Caco-2 (cell line): ENCODE measurements at regions not wholly inside any gene's neighbourhood (a gene's known extent, or its start where the extent isn't known, plus 50 kb on each side); places are given as distances from the start of the nearest gene placed in this dataset.

Experiments
- BruUV-seq: library from RNA; stranded (reverse); fragments of 400-500 nt; replicated peaks from 2 replicates; lab custom pipeline; 2021; lab: Mats Ljungman, UMichigan
- CTCF ChIA-PET: fragments of 300-600 bp; sonication (Branson Sonifier 250); formaldehyde crosslinking; loops from one replicate; lab custom pipeline; 2022; ENCODE audit warnings: antibody characterized with exemption; lab: Charles Lee
- POLR2A ChIA-PET: fragments of 300-600 bp; sonication (Branson Sonifier 250); formaldehyde crosslinking; loops from one replicate; lab custom pipeline; 2022; ENCODE audit warnings: antibody characterized with exemption; lab: Charles Lee
- DNase-seq, 2 experiments: peaks; one replicate each; pipeline versions ENCODE4 v3.0.0 to v3.0.0-alpha.2; 2020 to 2022
- H3K27me3 ChIP-seq: replicated peaks from 2 replicates; pipeline ENCODE4 v1.6.0; 2011; ENCODE audit warnings: low read length; ENCODE audit not compliant: control insufficient read depth, insufficient read depth
- H3K36me3 ChIP-seq: 2 replicates; pipeline ENCODE4 v1.5.1; 2011; ENCODE audit warnings: low read length; ENCODE audit not compliant: control insufficient read depth, insufficient read depth
- H3K4me1 ChIP-seq: fragments of 250-450 bp; sonication (Bioruptor Pico); 2 replicates; pipeline ENCODE4 v1.5.1; 2020; ENCODE audit warnings: mild to moderate bottlenecking
- H3K4me3 ChIP-seq: 2 replicates; pipeline ENCODE4 v1.5.1; 2011; ENCODE audit warnings: low read depth, mild to moderate bottlenecking, control low read depth, low read length
- H3K9me3 ChIP-seq: fragments of 250-450 bp; sonication (Bioruptor Pico); 2 replicates; pipeline ENCODE4 v1.5.1; 2020; ENCODE audit warnings: mild to moderate bottlenecking, moderate library complexity
- H3K27ac Mint-ChIP-seq: one replicate; pipeline ENCODE4 v1.8.0; 2022; ENCODE audit warnings: mixed read lengths; ENCODE audit not compliant: unreplicated experiment
- H3K27me3 Mint-ChIP-seq: one replicate; pipeline ENCODE4 v1.8.0; 2022; ENCODE audit warnings: mixed read lengths; ENCODE audit not compliant: insufficient read depth, unreplicated experiment
- H3K36me3 Mint-ChIP-seq: one replicate; pipeline ENCODE4 v1.8.0; 2022; ENCODE audit warnings: mild to moderate bottlenecking, mixed read lengths; ENCODE audit not compliant: insufficient read depth, unreplicated experiment
- H3K4me1 Mint-ChIP-seq: one replicate; pipeline ENCODE4 v1.8.0; 2022; ENCODE audit warnings: low read depth, mixed read lengths; ENCODE audit not compliant: unreplicated experiment
- H3K4me3 Mint-ChIP-seq: one replicate; pipeline ENCODE4 v1.8.0; 2022; ENCODE audit warnings: mild to moderate bottlenecking, moderate library complexity, mixed read lengths; ENCODE audit not compliant: unreplicated experiment
- H3K9me3 Mint-ChIP-seq: one replicate; pipeline ENCODE4 v1.8.0; 2022; ENCODE audit warnings: mixed read lengths; ENCODE audit not compliant: unreplicated experiment
- intact Hi-C: fragments of 100-400 bp; cut with micrococcal nuclease; formaldehyde crosslinking; loops from one replicate; pipeline ENCODE4 v1.10.0; 2022; ENCODE audit not compliant: unreplicated experiment
- TF ChIP-seq, protein P1 (sequence below), 2 experiments: fragments of 200-600 bp in 1 of 2; IDR thresholded peaks; 1 replicate in 1 of 2; 2 replicates in 1 of 2; pipeline versions ENCODE4 v1.5.1 to v1.8.0; 2011 to 2022; ENCODE audit warnings: antibody characterized with exemption in 1 of 2, control low read depth in 1 of 2, inconsistent platforms in 1 of 2, low read depth in 1 of 2, low read length in 1 of 2, mild to moderate bottlenecking in 1 of 2, moderate library complexity in 1 of 2; ENCODE audit not compliant: insufficient read depth in 1 of 2, severe bottlenecking in 1 of 2, unreplicated experiment in 1 of 2

- Histone ChIP-seq H3K27me3 (no peaks in the 10 kb centered on the region), H3K4me1 (no peaks in the 10 kb centered on the region), H3K36me3 (no peaks in the 10 kb centered on the region), H3K9me3 (no peaks in the 10 kb centered on the region), H3K4me3 (no peak overlapping the region)
- no peak overlapping the region for H3K27ac Mint-ChIP-seq
- no peaks in the 10 kb centered on the region for H3K4me1 Mint-ChIP-seq
- H3K9me3 Mint-ChIP-seq, result no peaks in the 10 kb centered on the region
- ChIA-PET CTCF (interaction anchor here (4.2 kb wide), 1 partner anchor 390 kb away, joined by 31 read pairs; the partner anchor contains the start of gene EFNB1), POLR2A (no interaction called here)
- peaks cover 2% of the 10 kb centered on the region for H3K27me3 Mint-ChIP-seq
- H3K4me3 Mint-ChIP-seq, result no peak overlapping the region
- BruUV-seq, result no TSS peak
- no peak for DNase-seq
- intact Hi-C loops, result no loop called here
- no peaks in the 10 kb centered on the region for H3K36me3 Mint-ChIP-seq
- TF ChIP-seq, protein P1, sequence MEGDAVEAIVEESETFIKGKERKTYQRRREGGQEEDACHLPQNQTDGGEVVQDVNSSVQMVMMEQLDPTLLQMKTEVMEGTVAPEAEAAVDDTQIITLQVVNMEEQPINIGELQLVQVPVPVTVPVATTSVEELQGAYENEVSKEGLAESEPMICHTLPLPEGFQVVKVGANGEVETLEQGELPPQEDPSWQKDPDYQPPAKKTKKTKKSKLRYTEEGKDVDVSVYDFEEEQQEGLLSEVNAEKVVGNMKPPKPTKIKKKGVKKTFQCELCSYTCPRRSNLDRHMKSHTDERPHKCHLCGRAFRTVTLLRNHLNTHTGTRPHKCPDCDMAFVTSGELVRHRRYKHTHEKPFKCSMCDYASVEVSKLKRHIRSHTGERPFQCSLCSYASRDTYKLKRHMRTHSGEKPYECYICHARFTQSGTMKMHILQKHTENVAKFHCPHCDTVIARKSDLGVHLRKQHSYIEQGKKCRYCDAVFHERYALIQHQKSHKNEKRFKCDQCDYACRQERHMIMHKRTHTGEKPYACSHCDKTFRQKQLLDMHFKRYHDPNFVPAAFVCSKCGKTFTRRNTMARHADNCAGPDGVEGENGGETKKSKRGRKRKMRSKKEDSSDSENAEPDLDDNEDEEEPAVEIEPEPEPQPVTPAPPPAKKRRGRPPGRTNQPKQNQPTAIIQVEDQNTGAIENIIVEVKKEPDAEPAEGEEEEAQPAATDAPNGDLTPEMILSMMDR (IDR thresholded peaks at IDR 0.05; ENCODE audit: insufficient read depth in 1 of 2, low read depth in 1 of 2, low read length in 1 of 2, severe bottlenecking in 1 of 2, unreplicated experiment in 1 of 2), result no peak
These were observed 53.2 kb upstream of the PJA1 start for GRCh38 chrX:69218407-69218997.

DNA sequence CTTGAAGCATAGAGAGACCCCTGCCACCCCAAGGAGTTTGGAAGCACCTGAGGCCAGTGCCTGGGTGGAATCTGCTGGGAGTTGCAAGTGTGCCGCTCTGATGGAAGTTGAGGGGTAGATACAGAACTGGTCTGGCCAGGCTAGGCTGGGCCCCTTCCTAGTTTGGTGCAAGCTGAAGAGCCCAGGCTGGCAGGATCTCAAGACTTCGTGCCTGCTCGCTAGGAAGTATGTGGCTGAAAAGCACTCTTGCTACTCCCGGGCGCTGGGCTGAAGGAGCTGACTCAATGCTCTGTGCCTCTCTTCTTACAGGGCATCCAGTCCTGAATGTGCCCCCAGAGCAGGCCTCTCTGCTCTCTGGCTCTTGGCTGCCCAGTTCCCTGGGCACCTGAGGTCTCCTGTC lies 51.7 kb upstream of the PJA1 start:
- H3K36me3 ChIP-seq, result no peaks in the 10 kb centered on the region
- no peak overlapping the region for H3K4me3 ChIP-seq
- POLR2A ChIA-PET, result no interaction called here
- H3K4me1 ChIP-seq, result no peaks in the 10 kb centered on the region
- CTCF ChIA-PET, result no interaction called here
- H3K4me3 Mint-ChIP-seq, result no peak overlapping the region
- BruUV-seq, result no TSS peak
- H3K27me3 Mint-ChIP-seq, result no peaks in the 10 kb centered on the region
- no peak for DNase-seq
- no peaks in the 10 kb centered on the region for H3K36me3 Mint-ChIP-seq
- no peaks in the 10 kb centered on the region for H3K27me3 ChIP-seq
- H3K4me1 Mint-ChIP-seq, result no peaks in the 10 kb centered on the region
- TF ChIP-seq, protein P1 (IDR thresholded peaks at IDR 0.05; ENCODE audit: insufficient read depth in 1 of 2, low read depth in 1 of 2, low read length in 1 of 2, severe bottlenecking in 1 of 2, unreplicated experiment in 1 of 2), result no peak
- no peak overlapping the region for H3K27ac Mint-ChIP-seq
- no peaks in the 10 kb centered on the region for H3K9me3 Mint-ChIP-seq
- H3K9me3 ChIP-seq, result no peaks in the 10 kb centered on the region
- intact Hi-C loops, result no loop called here

GRCh38 chrX:69216446-69216845 lies 51.2 kb upstream of the PJA1 start:
- Mint-ChIP-seq H3K27me3 (no peaks in the 10 kb centered on the region), H3K27ac (no peak overlapping the region), H3K4me3 (no peak overlapping the region), H3K36me3 (no peaks in the 10 kb centered on the region), H3K4me1 (no peaks in the 10 kb centered on the region), H3K9me3 (no peaks in the 10 kb centered on the region)
- BruUV-seq, result no TSS peak
- TF ChIP-seq, protein P1 (IDR thresholded peaks at IDR 0.05; ENCODE audit: insufficient read depth in 1 of 2, low read depth in 1 of 2, low read length in 1 of 2, severe bottlenecking in 1 of 2, unreplicated experiment in 1 of 2), result no peak
- H3K36me3 ChIP-seq, result no peaks in the 10 kb centered on the region
- POLR2A ChIA-PET, result no interaction called here
- CTCF ChIA-PET, result no interaction called here
- no peaks in the 10 kb centered on the region for H3K9me3 ChIP-seq
- no peaks in the 10 kb centered on the region for H3K27me3 ChIP-seq
- no peaks in the 10 kb centered on the region for H3K4me1 ChIP-seq
- no peak for DNase-seq
- intact Hi-C loops, result no loop called here
- H3K4me3 ChIP-seq, result no peak overlapping the region
